ENCODE measurements at regions not wholly inside any gene's neighbourhood (a gene's known extent, or its start where the extent isn't known, plus 50 kb on each side); places are given as distances from the start of the nearest gene placed in this dataset.

- TF ChIP-seq CTCF (conservative IDR thresholded peaks at IDR 0.05; ENCODE audit: low read length) (no peak), EZH2phosphoT487 (IDR thresholded peaks at IDR 0.05; ENCODE audit: borderline replicate concordance, low read depth, low read length) (no peak)
These were observed 868.5 kb upstream of the TENM4 start for GRCh38 chr11:80309301-80309700.
